Memory B cell (primary cell): ENCODE measurements at regions not wholly inside any gene's neighbourhood (a gene's known extent, or its start where the extent isn't known, plus 50 kb on each side); places are given as distances from the start of the nearest gene placed in this dataset.

Experiments
- ATAC-seq: fragments of 150-1000 bp; cut with Tn5 transposase; 2 replicates; pipeline ENCODE4 v1.10.0; 2021; ENCODE audit warnings: low read depth, mild to moderate bottlenecking, moderate library complexity
- DNase-seq, 2 donors: peaks; one replicate each; pipeline ENCODE4 v3.0.0; 2022; ENCODE audit warnings: low spot score in 2 of 2
- H3K27ac Mint-ChIP-seq: one replicate; pipeline ENCODE4 v1.8.0; 2022; ENCODE audit warnings: mild to moderate bottlenecking, moderate library complexity, mixed read lengths
- H3K27me3 Mint-ChIP-seq: one replicate; pipeline ENCODE4 v1.8.0; 2022; ENCODE audit warnings: mixed read lengths
- H3K36me3 Mint-ChIP-seq: one replicate; pipeline ENCODE4 v1.8.0; 2022; ENCODE audit warnings: mild to moderate bottlenecking, mixed read lengths
- H3K4me1 Mint-ChIP-seq: one replicate; pipeline ENCODE4 v1.8.0; 2022; ENCODE audit warnings: mixed read lengths
- H3K4me3 Mint-ChIP-seq: one replicate; pipeline ENCODE4 v1.8.0; 2022; ENCODE audit warnings: mild to moderate bottlenecking, moderate library complexity, mixed read lengths
- H3K9me3 Mint-ChIP-seq: one replicate; pipeline ENCODE4 v1.8.0; 2022; ENCODE audit warnings: mixed read lengths

DNA sequence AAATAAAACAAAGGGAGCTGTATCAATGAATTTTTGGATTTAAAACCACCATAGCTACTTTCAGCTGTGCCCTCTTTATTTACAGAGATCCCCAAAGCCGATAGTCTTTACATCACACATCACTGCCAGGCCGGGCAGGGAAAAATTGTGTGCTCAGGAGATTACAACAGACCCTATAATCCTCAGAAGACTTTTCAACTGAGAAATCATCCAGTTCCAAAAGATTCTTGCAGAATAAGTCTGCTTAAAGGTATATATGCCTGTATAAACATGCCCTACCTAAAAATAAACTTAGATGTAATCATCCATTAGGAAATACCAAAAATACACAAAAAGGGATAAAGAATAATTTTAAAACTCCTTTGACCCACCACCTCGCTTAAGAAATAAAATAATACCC is 70.1 kb upstream of the MAP1LC3B2 start:
- ATAC-seq, result no peak
- DNase-seq, result no peak
- peaks cover 5% of the 10 kb centered on the region for H3K36me3 Mint-ChIP-seq

DNA sequence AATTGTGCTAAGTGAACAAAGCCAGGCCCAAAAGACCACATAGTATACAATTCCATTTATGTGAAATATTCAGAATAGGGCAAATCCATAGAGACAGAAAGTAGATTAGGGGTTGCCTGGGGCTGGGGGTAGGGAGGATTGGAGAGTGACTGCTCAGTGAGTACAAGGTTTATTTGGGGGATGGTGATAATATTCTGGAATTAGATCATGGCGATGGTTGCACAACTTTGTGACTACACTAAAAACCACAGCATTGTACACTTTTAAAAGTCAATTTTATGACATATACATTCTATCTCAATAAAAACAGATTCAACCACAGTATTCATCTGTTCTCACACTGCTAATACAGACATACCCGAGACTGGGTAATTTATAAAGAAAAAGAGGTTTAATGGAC is 68.7 kb upstream of the MAP1LC3B2 start:
- ATAC-seq, result no peak
- Mint-ChIP-seq H3K36me3 (peaks cover 5% of the 10 kb centered on the region), H3K4me3 (no peak overlapping the region), H3K27me3 (no peaks in the 10 kb centered on the region), H3K9me3 (peaks cover 7% of the 10 kb centered on the region), H3K27ac (no peak overlapping the region), H3K4me1 (no peaks in the 10 kb centered on the region)
- no peak for DNase-seq

More for the DNA sequence above, 70.1 kb upstream of the MAP1LC3B2 start:
- Mint-ChIP-seq H3K27ac (no peak overlapping the region), H3K4me1 (no peaks in the 10 kb centered on the region), H3K4me3 (no peak overlapping the region), H3K9me3 (peaks cover 7% of the 10 kb centered on the region), H3K27me3 (no peaks in the 10 kb centered on the region)

DNA sequence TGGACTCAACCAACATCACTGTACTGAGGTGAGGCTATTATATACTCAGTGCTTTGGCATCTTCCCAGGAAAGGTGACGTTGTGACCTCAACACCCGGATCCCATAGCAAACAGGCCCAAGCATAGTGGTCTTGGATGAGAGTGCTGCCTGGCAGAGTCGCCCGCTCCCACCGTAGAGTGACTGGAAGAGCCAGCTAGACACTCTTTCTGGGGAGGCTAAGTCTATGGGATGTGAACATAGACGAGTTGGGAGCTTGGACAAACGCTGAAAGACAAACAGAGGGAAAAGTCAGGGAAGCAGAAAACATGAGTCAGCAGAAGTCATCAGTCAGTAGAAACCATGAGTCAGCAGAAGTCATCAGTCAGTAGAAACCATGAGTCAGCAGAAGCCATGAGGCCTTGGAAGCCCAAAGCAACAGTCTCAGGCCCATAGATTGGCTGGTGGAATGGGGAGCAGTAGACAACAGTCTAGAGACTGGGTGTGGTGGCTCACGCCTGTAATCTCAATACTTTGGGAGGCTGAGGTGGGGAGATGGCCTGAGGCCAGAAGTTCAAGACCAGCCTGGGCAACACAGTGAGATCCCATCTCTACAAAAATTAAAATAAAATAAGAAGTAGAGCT is 66.4 kb upstream of the MAP1LC3B2 start:
- Mint-ChIP-seq H3K4me3 (no peak overlapping the region), H3K27me3 (no peaks in the 10 kb centered on the region), H3K27ac (no peak overlapping the region), H3K9me3 (peaks cover 5% of the 10 kb centered on the region), H3K36me3 (peaks cover 3% of the 10 kb centered on the region), H3K4me1 (no peaks in the 10 kb centered on the region)
- no peak for ATAC-seq
- no peak for DNase-seq

DNA sequence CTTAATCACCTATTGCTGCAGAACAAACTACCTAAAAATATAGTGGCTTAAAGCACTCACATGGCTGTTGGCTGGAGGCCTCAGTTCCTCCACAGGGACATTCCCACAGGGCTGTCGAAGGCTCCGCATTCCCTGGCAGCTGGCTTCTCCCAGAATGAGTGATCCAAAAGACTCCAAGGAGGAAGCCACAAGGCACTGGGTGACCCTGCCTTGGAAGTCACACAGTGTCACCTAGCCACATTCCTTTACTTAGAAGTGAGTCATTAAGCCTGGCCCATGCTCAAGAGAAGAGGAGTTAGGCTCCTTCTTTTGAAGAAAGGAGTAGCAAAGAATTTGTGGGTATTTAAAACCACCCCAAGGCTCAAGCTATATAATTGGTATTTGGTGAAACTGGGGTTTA is 63.9 kb upstream of the MAP1LC3B2 start:
- no peaks in the 10 kb centered on the region for H3K36me3 Mint-ChIP-seq
- H3K27ac Mint-ChIP-seq, result no peak overlapping the region
- H3K27me3 Mint-ChIP-seq, result no peaks in the 10 kb centered on the region
- DNase-seq (no peak), ATAC-seq (no peak)
- H3K4me3 Mint-ChIP-seq, result no peak overlapping the region
- no peaks in the 10 kb centered on the region for H3K4me1 Mint-ChIP-seq
- H3K9me3 Mint-ChIP-seq, result peaks cover 4% of the 10 kb centered on the region

DNA sequence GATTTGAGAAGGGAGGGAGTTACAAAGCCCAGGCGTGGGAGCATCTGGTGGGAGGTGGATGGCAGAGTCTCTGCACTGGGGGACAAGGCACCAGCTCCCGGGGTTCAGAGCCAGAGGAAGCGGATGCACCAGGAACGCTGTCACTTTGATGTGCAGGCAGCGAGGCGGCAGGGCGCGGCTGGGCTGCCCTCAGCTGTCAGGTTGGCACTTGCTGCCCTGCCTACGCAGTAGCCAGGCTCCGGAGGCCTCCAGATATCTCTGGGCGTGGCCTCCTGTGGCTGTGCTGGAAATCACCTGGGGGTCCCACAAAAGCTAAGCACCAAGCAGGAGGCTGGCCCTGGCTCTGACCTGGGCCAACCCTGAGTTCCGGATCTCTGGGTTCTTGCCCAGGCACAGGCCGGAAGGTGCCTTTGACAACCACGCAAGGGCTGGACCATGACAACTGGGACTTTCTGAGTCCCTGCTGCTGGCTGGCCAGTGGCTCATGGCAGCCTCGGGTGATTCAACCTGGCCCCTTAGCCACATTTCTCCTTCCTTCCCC is 62.1 kb upstream of the MAP1LC3B2 start:
- Mint-ChIP-seq H3K27ac (no peak overlapping the region), H3K36me3 (no peaks in the 10 kb centered on the region), H3K4me3 (no peak overlapping the region), H3K9me3 (no peaks in the 10 kb centered on the region), H3K27me3 (no peaks in the 10 kb centered on the region), H3K4me1 (no peaks in the 10 kb centered on the region)
- DNase-seq, result no peak
- no peak for ATAC-seq

DNA sequence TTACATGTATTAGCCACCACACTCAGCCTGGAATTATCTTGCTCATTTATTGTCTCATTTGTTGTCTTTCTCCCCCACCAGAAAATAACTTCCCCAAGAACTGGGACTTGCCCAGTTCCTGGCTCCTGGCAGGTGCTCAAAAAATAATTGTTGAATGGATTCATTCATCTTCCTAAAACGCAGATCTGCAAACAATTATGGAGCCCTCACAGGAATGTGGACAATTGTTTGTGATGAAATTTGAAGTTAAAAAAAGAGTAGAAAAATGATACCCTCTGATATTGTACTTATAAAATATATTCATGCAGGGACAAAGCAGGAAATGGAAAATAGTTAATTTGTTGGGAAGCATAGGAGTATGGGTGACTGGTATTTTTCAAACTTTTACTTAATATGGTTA is 60.7 kb upstream of the MAP1LC3B2 start:
- H3K4me3 Mint-ChIP-seq, result no peak overlapping the region
- H3K27ac Mint-ChIP-seq, result no peak overlapping the region
- DNase-seq (no peak), ATAC-seq (no peak)
- peaks cover 2% of the 10 kb centered on the region for H3K4me1 Mint-ChIP-seq
- H3K27me3 Mint-ChIP-seq, result no peaks in the 10 kb centered on the region
- H3K9me3 Mint-ChIP-seq, result no peaks in the 10 kb centered on the region
- no peaks in the 10 kb centered on the region for H3K36me3 Mint-ChIP-seq

DNA sequence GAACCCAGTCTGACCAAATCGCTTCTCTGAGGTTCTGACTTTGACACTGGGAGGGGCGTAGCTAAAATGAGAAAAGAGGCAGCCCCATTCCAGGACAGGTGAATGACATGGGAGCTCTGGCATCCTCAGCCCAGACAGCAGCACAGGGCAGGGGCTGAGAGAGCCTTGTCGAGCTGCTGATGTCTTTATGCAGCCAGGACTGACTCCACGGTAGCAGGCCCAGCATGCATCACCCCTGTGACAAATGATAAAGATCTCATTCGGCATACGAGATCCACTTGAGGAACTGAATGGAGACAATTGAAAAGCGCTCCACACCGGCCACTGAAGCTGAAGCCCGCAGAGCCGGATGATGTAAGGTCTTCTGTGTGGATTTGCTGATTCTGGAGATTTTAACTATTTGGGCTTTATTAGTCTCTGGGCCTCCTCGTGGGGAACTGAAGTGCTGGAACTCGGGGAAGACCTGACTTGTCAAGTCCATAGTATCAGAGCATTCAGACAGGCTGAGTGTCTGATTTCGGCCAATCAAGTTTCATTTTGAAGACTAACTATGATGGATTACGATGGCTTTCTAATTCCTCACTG is 56.9 kb upstream of the MAP1LC3B2 start:
- H3K4me3 Mint-ChIP-seq, result no peak overlapping the region
- no peaks in the 10 kb centered on the region for H3K27me3 Mint-ChIP-seq
- H3K4me1 Mint-ChIP-seq, result peaks cover 2% of the 10 kb centered on the region
- H3K36me3 Mint-ChIP-seq, result no peaks in the 10 kb centered on the region
- DNase-seq, result no peak
- no peaks in the 10 kb centered on the region for H3K9me3 Mint-ChIP-seq
- no peak overlapping the region for H3K27ac Mint-ChIP-seq
- no peak for ATAC-seq

DNA sequence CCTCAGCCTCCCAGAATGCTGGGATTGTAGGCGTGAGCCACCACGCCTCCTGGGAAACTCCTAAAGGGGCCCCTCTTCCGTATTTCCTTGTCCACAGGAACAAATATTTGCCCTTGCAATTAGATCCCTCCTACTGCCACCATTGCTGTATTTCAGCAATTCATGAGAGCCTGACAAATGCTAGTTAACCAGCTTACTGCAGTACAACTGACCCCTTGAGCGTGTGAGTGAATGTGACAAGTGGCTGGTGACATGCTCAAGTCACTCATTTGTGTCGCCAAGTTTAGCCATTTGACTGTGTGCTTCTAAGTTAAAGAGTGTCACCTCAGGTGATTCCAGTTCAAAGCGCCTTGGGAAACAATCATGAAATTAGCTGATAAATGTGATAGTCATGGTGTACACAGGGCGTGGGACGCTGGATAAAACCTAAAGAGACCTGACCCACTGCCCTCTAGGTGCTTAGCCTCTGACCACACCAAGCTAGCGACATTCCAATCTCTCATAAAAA is 56.1 kb upstream of the MAP1LC3B2 start:
- no peak for DNase-seq
- Mint-ChIP-seq H3K4me1 (peaks cover 6% of the 10 kb centered on the region), H3K36me3 (no peaks in the 10 kb centered on the region), H3K27ac (no peak overlapping the region), H3K4me3 (no peak overlapping the region), H3K9me3 (no peaks in the 10 kb centered on the region), H3K27me3 (no peaks in the 10 kb centered on the region)
- no peak for ATAC-seq

DNA sequence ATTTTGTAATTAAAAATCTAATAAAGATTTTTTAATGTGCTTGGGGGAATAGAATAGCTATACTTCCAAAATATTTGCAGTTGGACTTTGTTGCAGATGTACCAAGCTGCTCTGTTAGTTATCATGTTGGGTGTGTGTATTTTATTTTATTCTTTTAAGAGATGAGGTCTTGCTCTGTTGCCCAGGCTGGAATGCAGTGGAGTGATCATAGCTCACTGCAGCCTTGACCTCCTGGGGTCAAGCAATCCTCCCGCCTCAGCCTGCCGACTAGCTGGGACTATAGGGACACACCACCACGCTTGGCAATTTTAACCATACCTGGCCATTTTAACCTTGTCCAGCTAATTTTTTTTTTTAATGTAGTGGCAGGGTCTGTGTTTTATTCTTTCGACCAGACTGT is 54.7 kb upstream of the MAP1LC3B2 start:
- H3K9me3 Mint-ChIP-seq, result no peaks in the 10 kb centered on the region
- no peak overlapping the region for H3K27ac Mint-ChIP-seq
- H3K27me3 Mint-ChIP-seq, result no peaks in the 10 kb centered on the region
- ATAC-seq, result no peak
- peaks cover 7% of the 10 kb centered on the region for H3K4me1 Mint-ChIP-seq
- no peaks in the 10 kb centered on the region for H3K36me3 Mint-ChIP-seq
- H3K4me3 Mint-ChIP-seq, result no peak overlapping the region
- no peak for DNase-seq

DNA sequence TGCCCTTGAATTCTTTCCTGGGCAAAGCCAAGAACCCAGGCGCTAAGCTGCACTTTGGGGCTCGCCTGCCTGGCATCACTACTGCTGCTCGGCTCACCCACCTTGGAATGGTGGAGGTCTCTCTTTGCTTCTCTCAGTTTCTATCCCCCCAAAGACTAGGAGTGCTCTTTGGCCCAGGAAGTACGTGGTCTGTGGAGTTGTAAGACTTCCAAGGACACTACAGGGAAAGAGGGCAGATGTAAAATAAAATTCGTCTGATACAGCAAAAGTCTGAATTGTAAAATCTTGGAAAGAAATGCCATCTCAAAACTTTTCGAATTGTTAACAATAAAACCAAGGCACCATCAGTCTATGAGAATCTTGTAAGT is 52.5 kb upstream of the MAP1LC3B2 start:
- Mint-ChIP-seq H3K36me3 (no peaks in the 10 kb centered on the region), H3K27ac (no peak overlapping the region), H3K4me3 (no peak overlapping the region), H3K9me3 (no peaks in the 10 kb centered on the region), H3K4me1 (peaks cover 7% of the 10 kb centered on the region), H3K27me3 (no peaks in the 10 kb centered on the region)
- no peak for DNase-seq
- no peak for ATAC-seq

DNA sequence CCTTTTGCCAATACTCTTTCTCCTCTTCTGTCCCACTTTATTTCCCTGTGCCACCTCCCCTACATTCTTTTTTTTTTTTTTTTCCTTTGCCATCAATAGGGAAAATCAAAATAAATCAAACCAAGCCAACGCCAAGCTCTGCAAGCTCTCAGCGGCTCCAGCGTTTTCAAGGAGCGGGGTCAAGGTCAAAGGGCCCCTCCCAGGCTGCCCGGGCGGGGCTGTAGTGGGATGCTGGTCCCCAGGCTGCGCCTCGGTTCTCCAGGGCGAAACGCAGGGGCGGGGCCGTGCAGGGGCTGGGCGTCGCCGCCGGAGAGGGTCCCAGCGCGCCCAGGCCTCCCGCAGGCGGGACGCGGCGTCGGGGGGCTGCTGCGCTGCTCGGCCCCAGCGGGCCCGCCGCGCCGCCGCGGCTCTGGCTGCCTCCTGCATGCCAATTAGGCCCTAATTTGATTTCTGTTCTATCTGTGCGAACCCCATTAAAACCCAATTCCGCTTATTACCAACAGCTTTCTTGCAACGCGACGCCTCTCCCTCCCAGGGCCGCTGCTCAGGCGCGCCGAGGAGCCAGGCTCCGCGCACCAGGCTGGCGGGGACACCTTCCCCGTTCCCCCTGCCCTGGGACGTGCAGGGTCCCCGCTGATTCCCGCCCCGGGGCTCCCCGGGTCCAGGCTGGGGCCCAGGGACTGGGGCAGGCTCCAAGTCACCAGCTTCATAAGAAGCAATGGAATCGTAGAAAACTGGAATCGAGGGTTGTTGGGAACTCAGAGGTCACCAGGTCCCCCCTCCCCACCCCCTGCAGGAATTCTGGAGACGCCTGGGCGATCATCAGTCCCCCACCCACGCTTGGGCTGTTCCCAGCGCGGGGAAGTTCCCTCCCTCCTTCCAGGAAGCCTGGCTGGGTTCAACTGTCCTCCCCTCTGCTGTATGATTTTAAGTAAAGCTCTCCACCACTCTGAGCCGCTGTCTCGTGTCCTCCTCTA is 50.7 kb upstream of the MAP1LC3B2 start:
- no peaks in the 10 kb centered on the region for H3K36me3 Mint-ChIP-seq
- H3K4me1 Mint-ChIP-seq, result peaks cover 5% of the 10 kb centered on the region
- DNase-seq (peak; percentile 28 to 36), ATAC-seq (peak; percentile 79)
- H3K27ac Mint-ChIP-seq, result peak overlapping the region; percentile 77
- no peaks in the 10 kb centered on the region for H3K9me3 Mint-ChIP-seq
- no peaks in the 10 kb centered on the region for H3K27me3 Mint-ChIP-seq
- peak overlapping the region; percentile 86 for H3K4me3 Mint-ChIP-seq
